ENCODE measurements at regions not wholly inside any gene's neighbourhood (a gene's known extent, or its start where the extent isn't known, plus 50 kb on each side); places are given as distances from the start of the nearest gene placed in this dataset.

- H3K36me3 Mint-ChIP-seq (ENCODE audit: low read depth), result no peaks in the 10 kb centered on the region
- no peaks in the 10 kb centered on the region for H3K9me3 Mint-ChIP-seq
- no peak for DNase-seq (ENCODE audit: low spot score)
- H3K27ac Mint-ChIP-seq, result peak overlapping the region; percentile 81
- H3K4me1 Mint-ChIP-seq (ENCODE audit: low read depth), result peaks cover 27% of the 10 kb centered on the region
- H3K27me3 Mint-ChIP-seq (ENCODE audit: low read depth), result peaks cover 30% of the 10 kb centered on the region
- peak overlapping the region; percentile 74 for H3K4me3 Mint-ChIP-seq
Observed at GRCh38 chr15:70259028-70259424, 161.3 kb upstream of the TLE3 start.

- peaks cover 30% of the 10 kb centered on the region for H3K27me3 Mint-ChIP-seq (ENCODE audit: low read depth)
- DNase-seq (ENCODE audit: low spot score), result peak; percentile 88
- H3K4me3 Mint-ChIP-seq, result peak overlapping the region; percentile 74
- no peaks in the 10 kb centered on the region for H3K9me3 Mint-ChIP-seq
- peaks cover 27% of the 10 kb centered on the region for H3K4me1 Mint-ChIP-seq (ENCODE audit: low read depth)
- no peaks in the 10 kb centered on the region for H3K36me3 Mint-ChIP-seq (ENCODE audit: low read depth)
- H3K27ac Mint-ChIP-seq, result peak overlapping the region; percentile 81
Observed at GRCh38 chr15:70258369-70259027, 160.8 kb upstream of the TLE3 start.

- no peak overlapping the region for H3K4me3 Mint-ChIP-seq
- H3K27me3 Mint-ChIP-seq (ENCODE audit: low read depth), result peaks cover 30% of the 10 kb centered on the region
- no peak overlapping the region for H3K27ac Mint-ChIP-seq
Observed at GRCh38 chr15:70257573-70258248, 160.0 kb upstream of the TLE3 start.

GRCh38 chr15:70257047-70257446 is 159.3 kb upstream of the TLE3 start:
- Mint-ChIP-seq H3K36me3 (ENCODE audit: low read depth) (no peaks in the 10 kb centered on the region), H3K4me1 (ENCODE audit: low read depth) (peaks cover 27% of the 10 kb centered on the region), H3K9me3 (no peaks in the 10 kb centered on the region), H3K27me3 (ENCODE audit: low read depth) (peaks cover 30% of the 10 kb centered on the region), H3K27ac (no peak overlapping the region), H3K4me3 (no peak overlapping the region)
- DNase-seq (ENCODE audit: low spot score), result no peak

More at GRCh38 chr15:70257573-70258248, 160.0 kb upstream of the TLE3 start:
- Mint-ChIP-seq H3K9me3 (no peaks in the 10 kb centered on the region), H3K36me3 (ENCODE audit: low read depth) (no peaks in the 10 kb centered on the region), H3K4me1 (ENCODE audit: low read depth) (peaks cover 27% of the 10 kb centered on the region)
- no peak for DNase-seq (ENCODE audit: low spot score)

GRCh38 chr15:70254311-70254869 is 156.7 kb upstream of the TLE3 start:
- peaks cover 15% of the 10 kb centered on the region for H3K4me1 Mint-ChIP-seq (ENCODE audit: low read depth)
- no peak for DNase-seq (ENCODE audit: low spot score)
- H3K36me3 Mint-ChIP-seq (ENCODE audit: low read depth), result no peaks in the 10 kb centered on the region
- H3K4me3 Mint-ChIP-seq, result no peak overlapping the region
- peaks cover 38% of the 10 kb centered on the region for H3K27me3 Mint-ChIP-seq (ENCODE audit: low read depth)
- H3K27ac Mint-ChIP-seq, result no peak overlapping the region
- H3K9me3 Mint-ChIP-seq, result no peaks in the 10 kb centered on the region

- peaks cover 39% of the 10 kb centered on the region for H3K27me3 Mint-ChIP-seq (ENCODE audit: low read depth)
Observed at GRCh38 chr15:70253461-70254156, 155.9 kb upstream of the TLE3 start.

GRCh38 chr15:70252951-70253320 is 155.2 kb upstream of the TLE3 start:
- H3K27me3 Mint-ChIP-seq (ENCODE audit: low read depth), result peaks cover 41% of the 10 kb centered on the region
- H3K36me3 Mint-ChIP-seq (ENCODE audit: low read depth), result no peaks in the 10 kb centered on the region
- no peak overlapping the region for H3K4me3 Mint-ChIP-seq
- H3K4me1 Mint-ChIP-seq (ENCODE audit: low read depth), result peaks cover 7% of the 10 kb centered on the region
- no peaks in the 10 kb centered on the region for H3K9me3 Mint-ChIP-seq
- no peak for DNase-seq (ENCODE audit: low spot score)
- no peak overlapping the region for H3K27ac Mint-ChIP-seq

More at GRCh38 chr15:70253461-70254156, 155.9 kb upstream of the TLE3 start:
- no peaks in the 10 kb centered on the region for H3K9me3 Mint-ChIP-seq
- DNase-seq (ENCODE audit: low spot score), result no peak
- no peaks in the 10 kb centered on the region for H3K36me3 Mint-ChIP-seq (ENCODE audit: low read depth)
- H3K4me1 Mint-ChIP-seq (ENCODE audit: low read depth), result peaks cover 9% of the 10 kb centered on the region
- H3K27ac Mint-ChIP-seq, result no peak overlapping the region
- H3K4me3 Mint-ChIP-seq, result no peak overlapping the region

GRCh38 chr15:70252056-70252950 is 154.6 kb upstream of the TLE3 start:
- Mint-ChIP-seq H3K27me3 (ENCODE audit: low read depth) (peaks cover 37% of the 10 kb centered on the region), H3K36me3 (ENCODE audit: low read depth) (no peaks in the 10 kb centered on the region), H3K4me3 (no peak overlapping the region), H3K9me3 (no peaks in the 10 kb centered on the region), H3K27ac (no peak overlapping the region), H3K4me1 (ENCODE audit: low read depth) (peaks cover 5% of the 10 kb centered on the region)
- no peak for DNase-seq (ENCODE audit: low spot score)

- no peak for DNase-seq (ENCODE audit: low spot score)
- Mint-ChIP-seq H3K4me3 (no peak overlapping the region), H3K9me3 (no peaks in the 10 kb centered on the region), H3K36me3 (ENCODE audit: low read depth) (no peaks in the 10 kb centered on the region), H3K27ac (no peak overlapping the region), H3K4me1 (ENCODE audit: low read depth) (peaks cover 5% of the 10 kb centered on the region), H3K27me3 (ENCODE audit: low read depth) (peaks cover 33% of the 10 kb centered on the region)
Observed at GRCh38 chr15:70251246-70251990, 153.7 kb upstream of the TLE3 start.

GRCh38 chr15:70250208-70251201 is 152.8 kb upstream of the TLE3 start:
- no peak overlapping the region for H3K27ac Mint-ChIP-seq
- no peak for DNase-seq (ENCODE audit: low spot score)
- peaks cover 25% of the 10 kb centered on the region for H3K27me3 Mint-ChIP-seq (ENCODE audit: low read depth)
- H3K36me3 Mint-ChIP-seq (ENCODE audit: low read depth), result no peaks in the 10 kb centered on the region
- H3K4me1 Mint-ChIP-seq (ENCODE audit: low read depth), result peaks cover 5% of the 10 kb centered on the region
- H3K4me3 Mint-ChIP-seq, result no peak overlapping the region
- no peaks in the 10 kb centered on the region for H3K9me3 Mint-ChIP-seq

GRCh38 chr15:70249616-70250015 is 151.9 kb upstream of the TLE3 start:
- Mint-ChIP-seq H3K36me3 (ENCODE audit: low read depth) (no peaks in the 10 kb centered on the region), H3K4me1 (ENCODE audit: low read depth) (peaks cover 5% of the 10 kb centered on the region), H3K27ac (no peak overlapping the region), H3K27me3 (ENCODE audit: low read depth) (peaks cover 18% of the 10 kb centered on the region), H3K9me3 (no peaks in the 10 kb centered on the region), H3K4me3 (no peak overlapping the region)
- DNase-seq (ENCODE audit: low spot score), result no peak
